MM.1S (cell line): ENCODE measurements at regions not wholly inside any gene's neighbourhood (a gene's known extent, or its start where the extent isn't known, plus 50 kb on each side); places are given as distances from the start of the nearest gene placed in this dataset.

Source experiments
- DNase-seq: peaks from one replicate; pipeline ENCODE4 v3.0.0-alpha.2; 2015
- H2AFZ ChIP-seq: fragments of 300-600 bp; sonication (generic); 2 replicates; pipeline ENCODE4 v1.6.0; 2016; ENCODE audit warnings: antibody characterized with exemption, low read length
- H3F3A ChIP-seq: fragments of 300-600 bp; sonication (generic); 2 replicates; pipeline ENCODE4 v1.6.1; 2016; ENCODE audit warnings: mild to moderate bottlenecking, antibody characterized with exemption, low read length, moderate library complexity, mixed read lengths; ENCODE audit not compliant: insufficient read depth
- H3K27ac ChIP-seq: fragments of 300-600 bp; sonication (generic); 2 replicates; pipeline ENCODE4 v1.5.1; 2016; ENCODE audit warnings: mild to moderate bottlenecking, low read length
- H3K27me3 ChIP-seq: fragments of 300-600 bp; sonication (generic); replicated peaks from 2 replicates; pipeline ENCODE4 v1.6.0; 2016; ENCODE audit warnings: low read length; ENCODE audit not compliant: insufficient read depth
- H3K36me3 ChIP-seq: fragments of 300-600 bp; sonication (generic); replicated peaks from 2 replicates; pipeline ENCODE4 v1.6.1; 2016; ENCODE audit warnings: mild to moderate bottlenecking, low read length, mixed read lengths; ENCODE audit not compliant: insufficient read depth
- H3K4me1 ChIP-seq: fragments of 300-600 bp; sonication (generic); 2 replicates; pipeline ENCODE4 v1.6.1; 2016; ENCODE audit warnings: low read length, mixed read lengths
- H3K4me2 ChIP-seq: fragments of 300-600 bp; sonication (generic); 2 replicates; pipeline ENCODE4 v1.6.0; 2016; ENCODE audit warnings: low read depth, low read length
- H3K4me3 ChIP-seq: fragments of 300-600 bp; sonication (generic); 2 replicates; pipeline ENCODE4 v1.5.1; 2016; ENCODE audit warnings: low read length, mixed read lengths
- H3K79me2 ChIP-seq: fragments of 300-600 bp; sonication (generic); 2 replicates; pipeline ENCODE4 v1.6.1; 2016; ENCODE audit warnings: mixed run types, low read length, mixed read lengths
- H3K9ac ChIP-seq: fragments of 300-600 bp; sonication (generic); 2 replicates; pipeline ENCODE4 v1.6.1; 2016; ENCODE audit warnings: low read length, mixed read lengths
- H3K9me2 ChIP-seq: fragments of 300-600 bp; sonication (generic); replicated peaks from 2 replicates; pipeline ENCODE4 v1.6.1; 2016; ENCODE audit warnings: mild to moderate bottlenecking, low read length, mixed read lengths; ENCODE audit not compliant: insufficient read depth
- H3K9me3 ChIP-seq: fragments of 300-600 bp; sonication (generic); replicated peaks from 2 replicates; pipeline ENCODE4 v1.6.1; 2016; ENCODE audit warnings: mild to moderate bottlenecking, low read length, mixed read lengths; ENCODE audit not compliant: insufficient read depth
- H4K20me1 ChIP-seq: fragments of 300-600 bp; sonication (generic); 2 replicates; pipeline ENCODE4 v1.6.1; 2016; ENCODE audit warnings: mild to moderate bottlenecking, low read length, moderate library complexity, mixed read lengths; ENCODE audit not compliant: insufficient read depth
- CTCF ChIP-seq: fragments of 300-600 bp; sonication (generic); IDR thresholded peaks from 2 replicates; pipeline ENCODE4 v1.5.1; 2016; ENCODE audit warnings: antibody characterized with exemption, low read length, mixed read lengths
- EZH2 ChIP-seq: fragments of 300-600 bp; sonication (generic); optimal IDR thresholded peaks from 2 replicates; pipeline ENCODE3; 2017; ENCODE audit warnings: low read depth, mild to moderate bottlenecking, antibody characterized with exemption, low read length, mixed read lengths
- EZH2phosphoT487 ChIP-seq: fragments of 300-600 bp; sonication (generic); IDR thresholded peaks from 2 replicates; pipeline ENCODE4 v1.6.1; 2018; ENCODE audit warnings: antibody characterized with exemption, low read length

- Histone ChIP-seq H3K4me1 (no peaks in the 10 kb centered on the region), H3K27ac (no peak overlapping the region), H3K9me3 (no peaks in the 10 kb centered on the region), H4K20me1 (no peaks in the 10 kb centered on the region), H2AFZ (no peak overlapping the region), H3K4me2 (no peak overlapping the region), H3K9ac (no peak overlapping the region), H3K79me2 (no peaks in the 10 kb centered on the region), H3K9me2 (no peaks in the 10 kb centered on the region), H3K27me3 (peaks cover 76% of the 10 kb centered on the region), H3F3A (no peaks in the 10 kb centered on the region), H3K36me3 (no peaks in the 10 kb centered on the region), H3K4me3 (no peak overlapping the region)
- DNase-seq: no peak
- TF ChIP-seq EZH2 (no peak), EZH2phosphoT487 (no peak), CTCF (no peak)
Observed at GRCh38 chr1:29984166-29984861, 739.1 kb downstream of the MATN1 start.

GRCh38 chr1:29983321-29983720, 740.1 kb downstream of the MATN1 start:
- no peak for TF ChIP-seq CTCF
- no peak for TF ChIP-seq EZH2
- TF ChIP-seq EZH2phosphoT487: no peak

GRCh38 chr1:29981586-29982239, 741.7 kb downstream of the MATN1 start:
- no peak overlapping the region for H3K4me3 ChIP-seq
- no peak overlapping the region for H3K4me2 ChIP-seq
- H3K9me2 ChIP-seq: no peaks in the 10 kb centered on the region
- no peaks in the 10 kb centered on the region for H3K79me2 ChIP-seq
- H3K36me3 ChIP-seq: no peaks in the 10 kb centered on the region
- TF ChIP-seq CTCF: no peak
- no peak for TF ChIP-seq EZH2phosphoT487
- no peak for TF ChIP-seq EZH2
- H3K27me3 ChIP-seq: peaks cover 67% of the 10 kb centered on the region
- no peak for DNase-seq
- H3K4me1 ChIP-seq: no peaks in the 10 kb centered on the region
- H3K9me3 ChIP-seq: no peaks in the 10 kb centered on the region
- H3K27ac ChIP-seq: no peak overlapping the region
- no peaks in the 10 kb centered on the region for H3F3A ChIP-seq
- no peaks in the 10 kb centered on the region for H4K20me1 ChIP-seq
- no peak overlapping the region for H3K9ac ChIP-seq
- no peak overlapping the region for H2AFZ ChIP-seq

More at GRCh38 chr1:29983321-29983720, 740.1 kb downstream of the MATN1 start:
- no peak overlapping the region for H2AFZ ChIP-seq
- H3K4me3 ChIP-seq: no peak overlapping the region
- H3K36me3 ChIP-seq: no peaks in the 10 kb centered on the region
- H3K27ac ChIP-seq: no peak overlapping the region
- no peak overlapping the region for H3K9ac ChIP-seq
- peaks cover 76% of the 10 kb centered on the region for H3K27me3 ChIP-seq
- no peaks in the 10 kb centered on the region for H3K9me2 ChIP-seq
- no peaks in the 10 kb centered on the region for H3F3A ChIP-seq
- H3K9me3 ChIP-seq: no peaks in the 10 kb centered on the region
- no peak overlapping the region for H3K4me2 ChIP-seq
- no peaks in the 10 kb centered on the region for H3K79me2 ChIP-seq
- H4K20me1 ChIP-seq: no peaks in the 10 kb centered on the region
- DNase-seq: no peak
- no peaks in the 10 kb centered on the region for H3K4me1 ChIP-seq
